ENCODE measurements at regions not wholly inside any gene's neighbourhood (a gene's known extent, or its start where the extent isn't known, plus 50 kb on each side); places are given as distances from the start of the nearest gene placed in this dataset.

- no peaks in the 10 kb centered on the region for H3K9me3 ChIP-seq
- Mint-ChIP-seq H3K4me1 (no peaks in the 10 kb centered on the region), H3K27ac (no peak overlapping the region), H3K9me3 (peaks cover 0 to 5% (median 0%) of the 10 kb centered on the region in 3 donors), H3K27me3 (peaks cover 13 to 19% of the 10 kb centered on the region in 2 donors), H3K4me3 (no peak overlapping the region), H3K36me3 (no peaks in the 10 kb centered on the region)
- no peaks in the 10 kb centered on the region for H3K4me1 ChIP-seq (ENCODE audit: control insufficient read depth in 1 of 2, extremely low read depth in 1 of 2, insufficient read depth in 2 of 2, low read length in 2 of 2)
- H3K27ac ChIP-seq (ENCODE audit: low read length): no peak overlapping the region
- CTCF ChIA-PET: no interaction called here
- ATAC-seq (replicated peaks in 1 of 4) (no peak), DNase-seq (no peak)
- POLR2A ChIA-PET: no interaction called here
- peaks cover 0 to 32% of the 10 kb centered on the region in 2 experiments for H3K27me3 ChIP-seq (replicated peaks in 1 of 2; ENCODE audit: control insufficient read depth in 2 of 2, extremely low read depth in 1 of 2, insufficient read depth in 2 of 2, low read length in 1 of 2)
- no peaks in the 10 kb centered on the region for H3K36me3 ChIP-seq (ENCODE audit: control insufficient read depth in 2 of 2, extremely low read depth in 1 of 2, insufficient read depth in 1 of 2, low read length in 1 of 2)
- H3K4me3 ChIP-seq (ENCODE audit: control insufficient read depth in 1 of 2, extremely low read depth in 1 of 2, low read length in 1 of 2): no peak overlapping the region
- 77% methylated on average over 15 of the region's 15 CpGs for WGBS (ENCODE audit: insufficient coverage)
Observed at GRCh38 chr22:47605441-47605840, 843.0 kb downstream of the TBC1D22A start.

- 78% methylated on average over 2 of the region's 3 CpGs for WGBS (ENCODE audit: insufficient coverage)
- H3K36me3 Mint-ChIP-seq: no peaks in the 10 kb centered on the region
- no peak overlapping the region for H3K27ac ChIP-seq (ENCODE audit: low read length)
Observed at GRCh38 chr22:47604563-47604962, 842.1 kb downstream of the TBC1D22A start.

GRCh38 chr22:47602732-47603131 is 840.3 kb downstream of the TBC1D22A start:
- ChIA-PET POLR2A (no interaction called here), CTCF (no interaction called here)
- no peak overlapping the region for H3K27ac Mint-ChIP-seq
- WGBS (ENCODE audit: insufficient coverage): no CpG with 5 or more reads among the region's 3 CpGs
- no peaks in the 10 kb centered on the region for H3K9me3 ChIP-seq
- H3K4me3 ChIP-seq (ENCODE audit: control insufficient read depth in 1 of 2, extremely low read depth in 1 of 2, low read length in 1 of 2): no peak overlapping the region
- H3K9me3 Mint-ChIP-seq: no peaks in the 10 kb centered on the region
- H3K4me1 ChIP-seq (ENCODE audit: control insufficient read depth in 1 of 2, extremely low read depth in 1 of 2, insufficient read depth in 2 of 2, low read length in 2 of 2): no peaks in the 10 kb centered on the region
- DNase-seq (no peak), ATAC-seq (replicated peaks in 1 of 4) (no peak)
- H3K27me3 ChIP-seq (replicated peaks in 1 of 2; ENCODE audit: control insufficient read depth in 2 of 2, extremely low read depth in 1 of 2, insufficient read depth in 2 of 2, low read length in 1 of 2): peaks cover 0 to 34% of the 10 kb centered on the region in 2 experiments
- no peaks in the 10 kb centered on the region for H3K36me3 Mint-ChIP-seq
- peaks cover 13 to 24% of the 10 kb centered on the region in 2 donors for H3K27me3 Mint-ChIP-seq
- no peak overlapping the region for H3K4me3 Mint-ChIP-seq
- H3K36me3 ChIP-seq (ENCODE audit: control insufficient read depth in 2 of 2, extremely low read depth in 1 of 2, insufficient read depth in 1 of 2, low read length in 1 of 2): no peaks in the 10 kb centered on the region
- H3K4me1 Mint-ChIP-seq: no peaks in the 10 kb centered on the region
- H3K27ac ChIP-seq (ENCODE audit: low read length): no peak overlapping the region

More at GRCh38 chr22:47604563-47604962, 842.1 kb downstream of the TBC1D22A start:
- ATAC-seq (replicated peaks in 1 of 4): no peak
- Mint-ChIP-seq H3K27ac (no peak overlapping the region), H3K27me3 (peaks cover 13 to 23% of the 10 kb centered on the region in 2 donors), H3K9me3 (peaks cover 0 to under 1% (median 0%) of the 10 kb centered on the region in 3 donors), H3K4me3 (no peak overlapping the region), H3K4me1 (no peaks in the 10 kb centered on the region)
- CTCF ChIA-PET: no interaction called here
- peaks cover 0 to 37% of the 10 kb centered on the region in 2 experiments for H3K27me3 ChIP-seq (replicated peaks in 1 of 2; ENCODE audit: control insufficient read depth in 2 of 2, extremely low read depth in 1 of 2, insufficient read depth in 2 of 2, low read length in 1 of 2)
- POLR2A ChIA-PET: no interaction called here
- no peaks in the 10 kb centered on the region for H3K36me3 ChIP-seq (ENCODE audit: control insufficient read depth in 2 of 2, extremely low read depth in 1 of 2, insufficient read depth in 1 of 2, low read length in 1 of 2)
- H3K9me3 ChIP-seq: no peaks in the 10 kb centered on the region
- H3K4me1 ChIP-seq (ENCODE audit: control insufficient read depth in 1 of 2, extremely low read depth in 1 of 2, insufficient read depth in 2 of 2, low read length in 2 of 2): no peaks in the 10 kb centered on the region
- H3K4me3 ChIP-seq (ENCODE audit: control insufficient read depth in 1 of 2, extremely low read depth in 1 of 2, low read length in 1 of 2): no peak overlapping the region
- DNase-seq: no peak

GRCh38 chr22:47601666-47602065 is 839.2 kb downstream of the TBC1D22A start:
- WGBS (ENCODE audit: insufficient coverage): 71% methylated on average over 9 of the region's 10 CpGs
- Mint-ChIP-seq H3K9me3 (no peaks in the 10 kb centered on the region), H3K4me3 (no peak overlapping the region), H3K36me3 (no peaks in the 10 kb centered on the region), H3K27ac (no peak overlapping the region), H3K27me3 (peaks cover 13 to 24% of the 10 kb centered on the region in 2 donors), H3K4me1 (no peaks in the 10 kb centered on the region)
- DNase-seq: no peak
- Histone ChIP-seq H3K4me1 (ENCODE audit: control insufficient read depth in 1 of 2, extremely low read depth in 1 of 2, insufficient read depth in 2 of 2, low read length in 2 of 2) (no peaks in the 10 kb centered on the region), H3K9me3 (no peaks in the 10 kb centered on the region), H3K4me3 (ENCODE audit: control insufficient read depth in 1 of 2, extremely low read depth in 1 of 2, low read length in 1 of 2) (no peak overlapping the region), H3K36me3 (ENCODE audit: control insufficient read depth in 2 of 2, extremely low read depth in 1 of 2, insufficient read depth in 1 of 2, low read length in 1 of 2) (no peaks in the 10 kb centered on the region), H3K27me3 (replicated peaks in 1 of 2; ENCODE audit: control insufficient read depth in 2 of 2, extremely low read depth in 1 of 2, insufficient read depth in 2 of 2, low read length in 1 of 2) (peaks cover 0 to 33% of the 10 kb centered on the region in 2 experiments), H3K27ac (ENCODE audit: low read length) (no peak overlapping the region)
- ChIA-PET POLR2A (no interaction called here), CTCF (no interaction called here)
- no peak for ATAC-seq (replicated peaks in 1 of 4)

- Mint-ChIP-seq H3K9me3 (no peaks in the 10 kb centered on the region), H3K27me3 (peaks cover 13 to 24% of the 10 kb centered on the region in 2 donors), H3K27ac (no peak overlapping the region), H3K4me1 (no peaks in the 10 kb centered on the region), H3K36me3 (no peaks in the 10 kb centered on the region), H3K4me3 (no peak overlapping the region)
- WGBS (ENCODE audit: insufficient coverage): 60% methylated on average over 4 of the region's 16 CpGs
- Histone ChIP-seq H3K36me3 (ENCODE audit: control insufficient read depth in 2 of 2, extremely low read depth in 1 of 2, insufficient read depth in 1 of 2, low read length in 1 of 2) (no peaks in the 10 kb centered on the region), H3K27ac (ENCODE audit: low read length) (no peak overlapping the region), H3K4me3 (ENCODE audit: control insufficient read depth in 1 of 2, extremely low read depth in 1 of 2, low read length in 1 of 2) (no peak overlapping the region), H3K27me3 (replicated peaks in 1 of 2; ENCODE audit: control insufficient read depth in 2 of 2, extremely low read depth in 1 of 2, insufficient read depth in 2 of 2, low read length in 1 of 2) (peaks cover 0 to 26% of the 10 kb centered on the region in 2 experiments), H3K4me1 (ENCODE audit: control insufficient read depth in 1 of 2, extremely low read depth in 1 of 2, insufficient read depth in 2 of 2, low read length in 2 of 2) (no peaks in the 10 kb centered on the region), H3K9me3 (no peaks in the 10 kb centered on the region)
- CTCF ChIA-PET: no interaction called here
- no peak for DNase-seq
- POLR2A ChIA-PET: no interaction called here
- no peak for ATAC-seq (replicated peaks in 1 of 4)
Observed at GRCh38 chr22:47600791-47601625, 838.6 kb downstream of the TBC1D22A start.

- Mint-ChIP-seq H3K27ac (no peak overlapping the region), H3K4me3 (no peak overlapping the region), H3K4me1 (no peaks in the 10 kb centered on the region), H3K27me3 (peaks cover 13 to 19% of the 10 kb centered on the region in 2 donors), H3K9me3 (no peaks in the 10 kb centered on the region), H3K36me3 (no peaks in the 10 kb centered on the region)
- no CpG with 5 or more reads among the region's 11 CpGs for WGBS (ENCODE audit: insufficient coverage)
- Histone ChIP-seq H3K27me3 (replicated peaks in 1 of 2; ENCODE audit: control insufficient read depth in 2 of 2, extremely low read depth in 1 of 2, insufficient read depth in 2 of 2, low read length in 1 of 2) (peaks cover 0 to 23% of the 10 kb centered on the region in 2 experiments), H3K4me1 (ENCODE audit: control insufficient read depth in 1 of 2, extremely low read depth in 1 of 2, insufficient read depth in 2 of 2, low read length in 2 of 2) (no peaks in the 10 kb centered on the region), H3K27ac (ENCODE audit: low read length) (no peak overlapping the region), H3K4me3 (ENCODE audit: control insufficient read depth in 1 of 2, extremely low read depth in 1 of 2, low read length in 1 of 2) (no peak overlapping the region), H3K9me3 (no peaks in the 10 kb centered on the region), H3K36me3 (ENCODE audit: control insufficient read depth in 2 of 2, extremely low read depth in 1 of 2, insufficient read depth in 1 of 2, low read length in 1 of 2) (no peaks in the 10 kb centered on the region)
- POLR2A ChIA-PET: no interaction called here
- ATAC-seq (replicated peaks in 1 of 4): no peak
- CTCF ChIA-PET: no interaction called here
- DNase-seq: no peak
Observed at GRCh38 chr22:47600281-47600680, 837.8 kb downstream of the TBC1D22A start.

All from T-cell (primary cell).